SK-N-SH treated with all-trans-retinoic acid at 6 μM for 48 hours (cell line): ENCODE measurements at regions not wholly inside any gene's neighbourhood (a gene's known extent, or its start where the extent isn't known, plus 50 kb on each side); places are given as distances from the start of the nearest gene placed in this dataset.
A peak's percentile ranks its signal among the peaks of the same experiment; 100 is the strongest.

Experiments
- ATAC-seq: fragments of 200-7000 bp; cut with Tn5 transposase; 3 replicates; pipeline ENCODE4 v1.9.1; 2020; ENCODE audit warnings: mild to moderate bottlenecking, moderate library complexity
- ARNTL ChIP-seq: fragments of 450-650 bp; formaldehyde crosslinking; IDR thresholded peaks from 2 replicates; pipeline ENCODE4 v1.5.0; 2020; ENCODE audit warnings: low read depth, mild to moderate bottlenecking, moderate library complexity, borderline replicate concordance
- CREB5 ChIP-seq: fragments of 250-450 bp; sonication (Bioruptor Pico); IDR thresholded peaks from 2 replicates; pipeline ENCODE4 v1.5.1; 2020; ENCODE audit warnings: low read depth, mild to moderate bottlenecking, moderate library complexity
- CSDC2 ChIP-seq: fragments of 250-450 bp; sonication (Bioruptor Pico); IDR thresholded peaks from 2 replicates; pipeline ENCODE4 v1.5.0; 2020; ENCODE audit warnings: mild to moderate bottlenecking, moderate library complexity
- ESRRG ChIP-seq: fragments of 250-450 bp; sonication (Bioruptor Pico); IDR thresholded peaks from 2 replicates; pipeline ENCODE4 v1.6.1; 2021; ENCODE audit warnings: mild to moderate bottlenecking
- GLIS3 ChIP-seq: fragments of 250-450 bp; sonication (Bioruptor Pico); IDR thresholded peaks from 2 replicates; pipeline ENCODE4 v1.5.0; 2020; ENCODE audit warnings: mild to moderate bottlenecking, moderate library complexity
- ISL1 ChIP-seq: fragments of 250-450 bp; sonication (Bioruptor Pico); IDR thresholded peaks from 2 replicates; pipeline ENCODE4 v2.1.2; 2022; ENCODE audit warnings: mild to moderate bottlenecking, moderate library complexity
- OSR1 ChIP-seq: fragments of 250-450 bp; sonication (Bioruptor Pico); IDR thresholded peaks from 2 replicates; pipeline ENCODE4 v1.8.0; 2022; ENCODE audit warnings: moderate library complexity, mild to moderate bottlenecking, inconsistent platforms
- PATZ1 ChIP-seq: fragments of 250-450 bp; sonication (Bioruptor Pico); IDR thresholded peaks from 2 replicates; pipeline ENCODE4 v1.8.0; 2020; ENCODE audit warnings: mild to moderate bottlenecking, moderate library complexity, borderline replicate concordance
- PPARA ChIP-seq: fragments of 250-450 bp; sonication (Bioruptor Pico); IDR thresholded peaks from 2 replicates; pipeline ENCODE4 v1.5.0; 2020; ENCODE audit warnings: mild to moderate bottlenecking, borderline replicate concordance
- RARB ChIP-seq: fragments of 250-450 bp; sonication (Bioruptor Pico); IDR thresholded peaks from 2 replicates; pipeline ENCODE4 v1.8.0; 2021; ENCODE audit warnings: mild to moderate bottlenecking, moderate library complexity
- SNAI2 ChIP-seq: fragments of 250-450 bp; sonication (Bioruptor Pico); IDR thresholded peaks from 2 replicates; pipeline ENCODE4 v1.5.0; 2020; ENCODE audit warnings: mild to moderate bottlenecking, moderate library complexity
- TCF4 ChIP-seq: fragments of 250-450 bp; sonication (Bioruptor Pico); IDR thresholded peaks from 2 replicates; pipeline ENCODE4 v1.8.0; 2021; ENCODE audit warnings: mild to moderate bottlenecking, moderate library complexity, borderline replicate concordance
- TOX ChIP-seq: fragments of 250-450 bp; sonication (Bioruptor Pico); IDR thresholded peaks from 2 replicates; pipeline ENCODE4 v1.8.0; 2021; ENCODE audit warnings: mild to moderate bottlenecking, moderate library complexity, borderline replicate concordance
- TSHZ2 ChIP-seq: fragments of 250-450 bp; sonication (Bioruptor Pico); IDR thresholded peaks from 2 replicates; pipeline ENCODE4 v1.5.0; 2020; ENCODE audit warnings: mild to moderate bottlenecking, moderate library complexity
- ZC3H10 ChIP-seq: fragments of 250-450 bp; sonication (Bioruptor Pico); IDR thresholded peaks from 2 replicates; pipeline ENCODE4 v1.5.1; 2021; ENCODE audit warnings: mild to moderate bottlenecking, moderate library complexity
- ZFP3 ChIP-seq: fragments of 250-450 bp; sonication (Bioruptor Pico); IDR thresholded peaks from 2 replicates; pipeline ENCODE4 v1.5.0; 2020; ENCODE audit warnings: mild to moderate bottlenecking, moderate library complexity
- ZFP30 ChIP-seq: fragments of 450-650 bp; formaldehyde crosslinking; IDR thresholded peaks from 2 replicates; pipeline ENCODE4 v1.5.0; 2022; ENCODE audit warnings: mild to moderate bottlenecking, moderate library complexity
- ZNF565 ChIP-seq: fragments of 450-650 bp; formaldehyde crosslinking; conservative IDR thresholded peaks from 2 replicates; pipeline ENCODE4 v1.5.0; 2020; ENCODE audit warnings: low read depth, mild to moderate bottlenecking, moderate library complexity
- ZNF70 ChIP-seq: fragments of 450-650 bp; formaldehyde crosslinking; IDR thresholded peaks from 2 replicates; pipeline ENCODE4 v1.5.0; 2020; ENCODE audit warnings: mild to moderate bottlenecking, moderate library complexity
- ZNF8 ChIP-seq: fragments of 450-650 bp; formaldehyde crosslinking; IDR thresholded peaks from 2 replicates; pipeline ENCODE4 v1.5.0; 2020; ENCODE audit warnings: mild to moderate bottlenecking, moderate library complexity
- TF ChIP-seq, protein P1 (sequence below): fragments of 250-450 bp; sonication (Bioruptor Pico); IDR thresholded peaks from 2 replicates; pipeline ENCODE4 v1.5.1; 2021; ENCODE audit warnings: mild to moderate bottlenecking, moderate library complexity
- TF ChIP-seq, protein P2 (sequence below): fragments of 250-450 bp; sonication (Bioruptor Pico); IDR thresholded peaks from 2 replicates; pipeline ENCODE4 v1.8.0; 2021; ENCODE audit warnings: low read depth, mild to moderate bottlenecking, moderate library complexity, borderline replicate concordance

DNA sequence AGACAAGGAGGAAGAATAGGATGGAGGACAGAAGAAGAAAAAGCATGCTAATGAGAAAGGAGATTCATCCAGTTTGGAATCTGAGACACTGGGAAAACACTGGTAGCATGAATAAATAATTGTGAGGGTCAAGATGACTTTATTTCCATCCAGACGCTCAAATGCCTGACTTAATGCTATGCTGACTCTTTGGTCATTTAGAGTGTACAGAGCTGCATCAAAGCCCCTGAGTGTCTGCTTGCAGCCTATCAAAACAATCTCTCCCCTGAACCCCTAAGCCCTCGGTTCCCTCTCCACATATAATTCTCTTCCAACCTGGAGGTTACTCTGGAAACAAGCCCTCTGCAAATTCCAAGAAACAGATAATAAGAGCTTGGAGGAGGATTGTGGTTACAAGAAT is 208.8 kb downstream of the MAGEB17 start (continued):
- TF ChIP-seq ZC3H10 (CRISPR knock-in tag) (no peak), TOX (CRISPR knock-in tag) (no peak), ISL1 (CRISPR knock-in tag) (no peak), ARNTL (CRISPR knock-in tag) (no peak), PATZ1 (CRISPR knock-in tag) (no peak)

GRCh38 chrX:16386126-16386525 is 218.8 kb downstream of the MAGEB17 start:
- TF ChIP-seq OSR1 (CRISPR knock-in tag) (no peak), ZFP30 (CRISPR knock-in tag) (no peak), ARNTL (CRISPR knock-in tag) (no peak), ZNF565 (CRISPR knock-in tag) (no peak)
- peak; percentile 41; the same call in 2 of the 3 replicates for ATAC-seq

- ATAC-seq = no peak
Measured at GRCh38 chrX:16392597-16392996, 225.3 kb downstream of the MAGEB17 start.

More at GRCh38 chrX:16392597-16392996, 225.3 kb downstream of the MAGEB17 start:
- no peak for TF ChIP-seq PPARA (CRISPR knock-in tag)
- no peak for TF ChIP-seq RARB (CRISPR knock-in tag)
- no peak for TF ChIP-seq SNAI2 (CRISPR knock-in tag)
- TF ChIP-seq ESRRG (CRISPR knock-in tag) = no peak
- TF ChIP-seq, protein P1, sequence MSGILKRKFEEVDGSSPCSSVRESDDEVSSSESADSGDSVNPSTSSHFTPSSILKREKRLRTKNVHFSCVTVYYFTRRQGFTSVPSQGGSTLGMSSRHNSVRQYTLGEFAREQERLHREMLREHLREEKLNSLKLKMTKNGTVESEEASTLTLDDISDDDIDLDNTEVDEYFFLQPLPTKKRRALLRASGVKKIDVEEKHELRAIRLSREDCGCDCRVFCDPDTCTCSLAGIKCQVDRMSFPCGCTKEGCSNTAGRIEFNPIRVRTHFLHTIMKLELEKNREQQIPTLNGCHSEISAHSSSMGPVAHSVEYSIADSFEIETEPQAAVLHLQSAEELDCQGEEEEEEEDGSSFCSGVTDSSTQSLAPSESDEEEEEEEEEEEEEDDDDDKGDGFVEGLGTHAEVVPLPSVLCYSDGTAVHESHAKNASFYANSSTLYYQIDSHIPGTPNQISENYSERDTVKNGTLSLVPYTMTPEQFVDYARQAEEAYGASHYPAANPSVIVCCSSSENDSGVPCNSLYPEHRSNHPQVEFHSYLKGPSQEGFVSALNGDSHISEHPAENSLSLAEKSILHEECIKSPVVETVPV (CRISPR knock-in tag) = no peak
- no peak for TF ChIP-seq ZNF70
- TF ChIP-seq ZFP30 (CRISPR knock-in tag) = no peak
- no peak for TF ChIP-seq ZNF8 (CRISPR knock-in tag)
- no peak for TF ChIP-seq ISL1 (CRISPR knock-in tag)
- TF ChIP-seq ZC3H10 (CRISPR knock-in tag) = no peak
- no peak for TF ChIP-seq PATZ1 (CRISPR knock-in tag)
- TF ChIP-seq GLIS3 (CRISPR knock-in tag) = no peak
- TF ChIP-seq TCF4 (CRISPR knock-in tag) = no peak
- TF ChIP-seq ZFP3 (CRISPR knock-in tag) = no peak
- no peak for TF ChIP-seq CSDC2 (CRISPR knock-in tag)
- TF ChIP-seq, protein P2, sequence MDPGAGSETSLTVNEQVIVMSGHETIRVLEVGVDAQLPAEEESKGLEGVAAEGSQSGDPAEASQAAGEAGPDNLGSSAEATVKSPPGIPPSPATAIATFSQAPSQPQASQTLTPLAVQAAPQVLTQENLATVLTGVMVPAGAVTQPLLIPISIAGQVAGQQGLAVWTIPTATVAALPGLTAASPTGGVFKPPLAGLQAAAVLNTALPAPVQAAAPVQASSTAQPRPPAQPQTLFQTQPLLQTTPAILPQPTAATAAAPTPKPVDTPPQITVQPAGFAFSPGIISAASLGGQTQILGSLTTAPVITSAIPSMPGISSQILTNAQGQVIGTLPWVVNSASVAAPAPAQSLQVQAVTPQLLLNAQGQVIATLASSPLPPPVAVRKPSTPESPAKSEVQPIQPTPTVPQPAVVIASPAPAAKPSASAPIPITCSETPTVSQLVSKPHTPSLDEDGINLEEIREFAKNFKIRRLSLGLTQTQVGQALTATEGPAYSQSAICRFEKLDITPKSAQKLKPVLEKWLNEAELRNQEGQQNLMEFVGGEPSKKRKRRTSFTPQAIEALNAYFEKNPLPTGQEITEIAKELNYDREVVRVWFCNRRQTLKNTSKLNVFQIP (CRISPR knock-in tag) = no peak
- no peak for TF ChIP-seq TOX (CRISPR knock-in tag)
- TF ChIP-seq TSHZ2 (CRISPR knock-in tag) = no peak
- TF ChIP-seq ARNTL (CRISPR knock-in tag) = no peak
- TF ChIP-seq CREB5 (CRISPR knock-in tag) = no peak
- TF ChIP-seq, all 23 proteins: peak for 0
